ENCODE measurements at regions not wholly inside any gene's neighbourhood (a gene's known extent, or its start where the extent isn't known, plus 50 kb on each side); places are given as distances from the start of the nearest gene placed in this dataset.

GRCh38 chr13:47303626-47304025 lies 406.8 kb upstream of the HTR2A start:
- peaks cover 2 to 7% of the 10 kb centered on the region in 2 donors for H3K9me3 ChIP-seq (ENCODE audit: control insufficient read depth in 2 of 2, low read length in 2 of 2)
- no peaks in the 10 kb centered on the region for H3K27me3 ChIP-seq (ENCODE audit: control insufficient read depth in 1 of 2, insufficient read depth in 2 of 2, low read length in 2 of 2)
- no peaks in the 10 kb centered on the region for H3K36me3 ChIP-seq (ENCODE audit: control insufficient read depth in 2 of 2, insufficient read depth in 2 of 2, low read length in 2 of 2)
- no peak overlapping the region for H3K4me3 ChIP-seq (ENCODE audit: low read length in 2 of 2)
- H3K4me1 ChIP-seq (ENCODE audit: control insufficient read depth, insufficient read depth, low read length) = no peaks in the 10 kb centered on the region
- no peak overlapping the region for H3K9ac ChIP-seq (ENCODE audit: low read length in 2 of 2)
- H3K27ac ChIP-seq (ENCODE audit: low read length) = no peak overlapping the region

- Histone ChIP-seq H3K27ac (ENCODE audit: low read length) (no peak overlapping the region), H3K4me1 (ENCODE audit: control insufficient read depth, insufficient read depth, low read length) (no peaks in the 10 kb centered on the region), H3K4me3 (ENCODE audit: low read length in 2 of 2) (no peak overlapping the region), H3K27me3 (ENCODE audit: control insufficient read depth in 1 of 2, insufficient read depth in 2 of 2, low read length in 2 of 2) (no peaks in the 10 kb centered on the region), H3K9ac (ENCODE audit: low read length in 2 of 2) (no peak overlapping the region), H3K36me3 (ENCODE audit: control insufficient read depth in 2 of 2, insufficient read depth in 2 of 2, low read length in 2 of 2) (no peaks in the 10 kb centered on the region), H3K9me3 (ENCODE audit: control insufficient read depth in 2 of 2, low read length in 2 of 2) (no peaks in the 10 kb centered on the region)
Measured at GRCh38 chr13:47299304-47299703, 402.5 kb upstream of the HTR2A start.

- Histone ChIP-seq H3K27me3 (ENCODE audit: control insufficient read depth in 1 of 2, insufficient read depth in 2 of 2, low read length in 2 of 2) (no peaks in the 10 kb centered on the region), H3K9ac (ENCODE audit: low read length in 2 of 2) (no peak overlapping the region), H3K27ac (ENCODE audit: low read length) (no peak overlapping the region), H3K9me3 (ENCODE audit: control insufficient read depth in 2 of 2, low read length in 2 of 2) (no peaks in the 10 kb centered on the region), H3K4me3 (ENCODE audit: low read length in 2 of 2) (no peak overlapping the region), H3K36me3 (ENCODE audit: control insufficient read depth in 2 of 2, insufficient read depth in 2 of 2, low read length in 2 of 2) (no peaks in the 10 kb centered on the region), H3K4me1 (ENCODE audit: control insufficient read depth, insufficient read depth, low read length) (no peaks in the 10 kb centered on the region)
Measured at GRCh38 chr13:47298506-47298905, 401.7 kb upstream of the HTR2A start.

- H3K4me3 ChIP-seq (ENCODE audit: low read length in 2 of 2) = no peak overlapping the region
- H3K36me3 ChIP-seq (ENCODE audit: control insufficient read depth in 2 of 2, insufficient read depth in 2 of 2, low read length in 2 of 2) = no peaks in the 10 kb centered on the region
- H3K9me3 ChIP-seq (ENCODE audit: control insufficient read depth in 2 of 2, low read length in 2 of 2) = no peaks in the 10 kb centered on the region
- H3K27ac ChIP-seq (ENCODE audit: low read length) = no peak overlapping the region
- H3K9ac ChIP-seq (ENCODE audit: low read length in 2 of 2) = no peak overlapping the region
- no peaks in the 10 kb centered on the region for H3K4me1 ChIP-seq (ENCODE audit: control insufficient read depth, insufficient read depth, low read length)
- H3K27me3 ChIP-seq (ENCODE audit: control insufficient read depth in 1 of 2, insufficient read depth in 2 of 2, low read length in 2 of 2) = no peaks in the 10 kb centered on the region
Measured at GRCh38 chr13:47294691-47295090, 397.8 kb upstream of the HTR2A start.

- H3K27ac ChIP-seq (ENCODE audit: low read length) = no peak overlapping the region
- no peak overlapping the region for H3K4me3 ChIP-seq (ENCODE audit: low read length in 2 of 2)
- no peaks in the 10 kb centered on the region for H3K27me3 ChIP-seq (ENCODE audit: control insufficient read depth in 1 of 2, insufficient read depth in 2 of 2, low read length in 2 of 2)
- H3K9ac ChIP-seq (ENCODE audit: low read length in 2 of 2) = no peak overlapping the region
- no peaks in the 10 kb centered on the region for H3K36me3 ChIP-seq (ENCODE audit: control insufficient read depth in 2 of 2, insufficient read depth in 2 of 2, low read length in 2 of 2)
- H3K4me1 ChIP-seq (ENCODE audit: control insufficient read depth, insufficient read depth, low read length) = no peaks in the 10 kb centered on the region
- no peaks in the 10 kb centered on the region for H3K9me3 ChIP-seq (ENCODE audit: control insufficient read depth in 2 of 2, low read length in 2 of 2)
Measured at GRCh38 chr13:47291107-47291656, 394.3 kb upstream of the HTR2A start.

- H3K9ac ChIP-seq (ENCODE audit: low read length in 2 of 2) = no peak overlapping the region
- H3K4me1 ChIP-seq (ENCODE audit: control insufficient read depth, insufficient read depth, low read length) = no peaks in the 10 kb centered on the region
- no peaks in the 10 kb centered on the region for H3K9me3 ChIP-seq (ENCODE audit: control insufficient read depth in 2 of 2, low read length in 2 of 2)
- H3K4me3 ChIP-seq (ENCODE audit: low read length in 2 of 2) = no peak overlapping the region
- no peak overlapping the region for H3K27ac ChIP-seq (ENCODE audit: low read length)
- no peaks in the 10 kb centered on the region for H3K36me3 ChIP-seq (ENCODE audit: control insufficient read depth in 2 of 2, insufficient read depth in 2 of 2, low read length in 2 of 2)
- H3K27me3 ChIP-seq (ENCODE audit: control insufficient read depth in 1 of 2, insufficient read depth in 2 of 2, low read length in 2 of 2) = no peaks in the 10 kb centered on the region
Measured at GRCh38 chr13:47289567-47289966, 392.7 kb upstream of the HTR2A start.

GRCh38 chr13:47288546-47288945 lies 391.7 kb upstream of the HTR2A start:
- no peaks in the 10 kb centered on the region for H3K9me3 ChIP-seq (ENCODE audit: control insufficient read depth in 2 of 2, low read length in 2 of 2)
- H3K36me3 ChIP-seq (ENCODE audit: control insufficient read depth in 2 of 2, insufficient read depth in 2 of 2, low read length in 2 of 2) = no peaks in the 10 kb centered on the region
- H3K27me3 ChIP-seq (ENCODE audit: control insufficient read depth in 1 of 2, insufficient read depth in 2 of 2, low read length in 2 of 2) = no peaks in the 10 kb centered on the region
- H3K4me1 ChIP-seq (ENCODE audit: control insufficient read depth, insufficient read depth, low read length) = no peaks in the 10 kb centered on the region
- H3K4me3 ChIP-seq (ENCODE audit: low read length in 2 of 2) = no peak overlapping the region
- H3K9ac ChIP-seq (ENCODE audit: low read length in 2 of 2) = no peak overlapping the region
- no peak overlapping the region for H3K27ac ChIP-seq (ENCODE audit: low read length)

GRCh38 chr13:47287291-47287751 lies 390.5 kb upstream of the HTR2A start:
- no peak overlapping the region for H3K4me3 ChIP-seq (ENCODE audit: low read length in 2 of 2)
- H3K27ac ChIP-seq (ENCODE audit: low read length) = no peak overlapping the region
- no peak overlapping the region for H3K9ac ChIP-seq (ENCODE audit: low read length in 2 of 2)
- no peaks in the 10 kb centered on the region for H3K4me1 ChIP-seq (ENCODE audit: control insufficient read depth, insufficient read depth, low read length)
- no peaks in the 10 kb centered on the region for H3K36me3 ChIP-seq (ENCODE audit: control insufficient read depth in 2 of 2, insufficient read depth in 2 of 2, low read length in 2 of 2)
- H3K9me3 ChIP-seq (ENCODE audit: control insufficient read depth in 2 of 2, low read length in 2 of 2) = no peaks in the 10 kb centered on the region
- H3K27me3 ChIP-seq (ENCODE audit: control insufficient read depth in 1 of 2, insufficient read depth in 2 of 2, low read length in 2 of 2) = no peaks in the 10 kb centered on the region

- Histone ChIP-seq H3K4me3 (ENCODE audit: low read length in 2 of 2) (no peak overlapping the region), H3K27me3 (ENCODE audit: control insufficient read depth in 1 of 2, insufficient read depth in 2 of 2, low read length in 2 of 2) (no peaks in the 10 kb centered on the region), H3K27ac (ENCODE audit: low read length) (no peak overlapping the region), H3K4me1 (ENCODE audit: control insufficient read depth, insufficient read depth, low read length) (no peaks in the 10 kb centered on the region), H3K36me3 (ENCODE audit: control insufficient read depth in 2 of 2, insufficient read depth in 2 of 2, low read length in 2 of 2) (no peaks in the 10 kb centered on the region), H3K9ac (ENCODE audit: low read length in 2 of 2) (no peak overlapping the region), H3K9me3 (ENCODE audit: control insufficient read depth in 2 of 2, low read length in 2 of 2) (no peaks in the 10 kb centered on the region)
Measured at GRCh38 chr13:47281991-47282390, 385.1 kb upstream of the HTR2A start.

- Histone ChIP-seq H3K36me3 (ENCODE audit: control insufficient read depth in 2 of 2, insufficient read depth in 2 of 2, low read length in 2 of 2) (no peaks in the 10 kb centered on the region), H3K27me3 (ENCODE audit: control insufficient read depth in 1 of 2, insufficient read depth in 2 of 2, low read length in 2 of 2) (no peaks in the 10 kb centered on the region), H3K4me1 (ENCODE audit: control insufficient read depth, insufficient read depth, low read length) (no peaks in the 10 kb centered on the region), H3K9me3 (ENCODE audit: control insufficient read depth in 2 of 2, low read length in 2 of 2) (no peaks in the 10 kb centered on the region), H3K4me3 (ENCODE audit: low read length in 2 of 2) (no peak overlapping the region), H3K27ac (ENCODE audit: low read length) (no peak overlapping the region), H3K9ac (ENCODE audit: low read length in 2 of 2) (no peak overlapping the region)
Measured at GRCh38 chr13:47279920-47280319, 383.1 kb upstream of the HTR2A start.

GRCh38 chr13:47277774-47278173 lies 380.9 kb upstream of the HTR2A start:
- no peak overlapping the region for H3K9ac ChIP-seq (ENCODE audit: low read length in 2 of 2)
- H3K4me1 ChIP-seq (ENCODE audit: control insufficient read depth, insufficient read depth, low read length) = no peaks in the 10 kb centered on the region
- no peaks in the 10 kb centered on the region for H3K36me3 ChIP-seq (ENCODE audit: control insufficient read depth in 2 of 2, insufficient read depth in 2 of 2, low read length in 2 of 2)
- H3K27me3 ChIP-seq (ENCODE audit: control insufficient read depth in 1 of 2, insufficient read depth in 2 of 2, low read length in 2 of 2) = no peaks in the 10 kb centered on the region
- H3K27ac ChIP-seq (ENCODE audit: low read length) = no peak overlapping the region
- H3K4me3 ChIP-seq (ENCODE audit: low read length in 2 of 2) = no peak overlapping the region
- no peaks in the 10 kb centered on the region for H3K9me3 ChIP-seq (ENCODE audit: control insufficient read depth in 2 of 2, low read length in 2 of 2)
